Activated naive CD4-positive, alpha-beta T cell treated with anti-CD3 and anti-CD28 coated beads, Interleukin-2, amount 50 U/mL, for 24 hours (primary cell): ENCODE measurements at regions not wholly inside any gene's neighbourhood (a gene's known extent, or its start where the extent isn't known, plus 50 kb on each side); places are given as distances from the start of the nearest gene placed in this dataset.
A peak's percentile ranks its signal among the peaks of the same experiment; 100 is the strongest.

ENCODE experiments used
- H3K27ac Mint-ChIP-seq: one replicate; pipeline ENCODE4 v1.8.0; 2021; ENCODE audit warnings: mild to moderate bottlenecking, mixed read lengths
- H3K27me3 Mint-ChIP-seq: one replicate; pipeline ENCODE4 v1.8.0; 2021; ENCODE audit warnings: mixed read lengths
- H3K36me3 Mint-ChIP-seq: one replicate; pipeline ENCODE4 v1.8.0; 2021; ENCODE audit warnings: mixed read lengths
- H3K4me1 Mint-ChIP-seq: one replicate; pipeline ENCODE4 v1.8.0; 2021; ENCODE audit warnings: mixed read lengths
- H3K4me3 Mint-ChIP-seq: one replicate; pipeline ENCODE4 v1.8.0; 2021; ENCODE audit warnings: mild to moderate bottlenecking, mixed read lengths
- H3K9me3 Mint-ChIP-seq: one replicate; pipeline ENCODE4 v1.8.0; 2021; ENCODE audit warnings: mixed read lengths

GRCh38 chr9:124185413-124185812 is 72.3 kb upstream of the NEK6 start:
- Mint-ChIP-seq H3K36me3 (no peaks in the 10 kb centered on the region), H3K4me1 (no peaks in the 10 kb centered on the region), H3K27me3 (peaks cover 8% of the 10 kb centered on the region), H3K27ac (no peak overlapping the region), H3K4me3 (no peak overlapping the region), H3K9me3 (no peaks in the 10 kb centered on the region)

GRCh38 chr9:124187311-124187710 is 70.4 kb upstream of the NEK6 start:
- H3K36me3 Mint-ChIP-seq: no peaks in the 10 kb centered on the region
- H3K4me1 Mint-ChIP-seq: no peaks in the 10 kb centered on the region
- no peak overlapping the region for H3K4me3 Mint-ChIP-seq
- no peak overlapping the region for H3K27ac Mint-ChIP-seq
- H3K9me3 Mint-ChIP-seq: no peaks in the 10 kb centered on the region
- H3K27me3 Mint-ChIP-seq: peaks cover 8% of the 10 kb centered on the region

GRCh38 chr9:124188331-124189110 is 69.2 kb upstream of the NEK6 start:
- no peak overlapping the region for H3K4me3 Mint-ChIP-seq
- no peaks in the 10 kb centered on the region for H3K4me1 Mint-ChIP-seq
- H3K9me3 Mint-ChIP-seq: no peaks in the 10 kb centered on the region
- no peaks in the 10 kb centered on the region for H3K36me3 Mint-ChIP-seq
- peaks cover 7% of the 10 kb centered on the region for H3K27me3 Mint-ChIP-seq
- H3K27ac Mint-ChIP-seq: no peak overlapping the region

GRCh38 chr9:124190761-124191160 is 67.0 kb upstream of the NEK6 start:
- peaks cover 7% of the 10 kb centered on the region for H3K27me3 Mint-ChIP-seq
- H3K9me3 Mint-ChIP-seq: peaks cover 5% of the 10 kb centered on the region
- peak overlapping the region; percentile 38 for H3K27ac Mint-ChIP-seq
- no peak overlapping the region for H3K4me3 Mint-ChIP-seq
- no peaks in the 10 kb centered on the region for H3K36me3 Mint-ChIP-seq
- no peaks in the 10 kb centered on the region for H3K4me1 Mint-ChIP-seq

GRCh38 chr9:124191691-124192395 is 65.9 kb upstream of the NEK6 start:
- Mint-ChIP-seq H3K27ac (no peak overlapping the region), H3K27me3 (peaks cover 5% of the 10 kb centered on the region), H3K36me3 (peaks cover under 1% of the 10 kb centered on the region), H3K4me3 (no peak overlapping the region), H3K9me3 (peaks cover 5% of the 10 kb centered on the region), H3K4me1 (no peaks in the 10 kb centered on the region)

GRCh38 chr9:124196814-124197176 is 61.0 kb upstream of the NEK6 start:
- H3K36me3 Mint-ChIP-seq: peaks cover 1% of the 10 kb centered on the region
- no peak overlapping the region for H3K27ac Mint-ChIP-seq
- no peaks in the 10 kb centered on the region for H3K27me3 Mint-ChIP-seq
- H3K4me3 Mint-ChIP-seq: no peak overlapping the region
- peaks cover 9% of the 10 kb centered on the region for H3K4me1 Mint-ChIP-seq
- H3K9me3 Mint-ChIP-seq: peaks cover 5% of the 10 kb centered on the region

GRCh38 chr9:124197177-124198095 is 60.3 kb upstream of the NEK6 start:
- no peak overlapping the region for H3K4me3 Mint-ChIP-seq
- no peak overlapping the region for H3K27ac Mint-ChIP-seq
- peaks cover 1% of the 10 kb centered on the region for H3K36me3 Mint-ChIP-seq
- peaks cover 13% of the 10 kb centered on the region for H3K4me1 Mint-ChIP-seq
- H3K27me3 Mint-ChIP-seq: no peaks in the 10 kb centered on the region
- peaks cover 5% of the 10 kb centered on the region for H3K9me3 Mint-ChIP-seq

- no peak overlapping the region for H3K4me3 Mint-ChIP-seq
- H3K27ac Mint-ChIP-seq: peak overlapping the region; percentile 20
- peaks cover 22% of the 10 kb centered on the region for H3K4me1 Mint-ChIP-seq
- no peaks in the 10 kb centered on the region for H3K27me3 Mint-ChIP-seq
- H3K36me3 Mint-ChIP-seq: peaks cover 1% of the 10 kb centered on the region
- peaks cover 5% of the 10 kb centered on the region for H3K9me3 Mint-ChIP-seq
Observed at GRCh38 chr9:124198331-124198730, 59.4 kb upstream of the NEK6 start.

- no peak overlapping the region for H3K27ac Mint-ChIP-seq
- H3K36me3 Mint-ChIP-seq: peaks cover 1% of the 10 kb centered on the region
- peaks cover 28% of the 10 kb centered on the region for H3K4me1 Mint-ChIP-seq
- no peak overlapping the region for H3K4me3 Mint-ChIP-seq
- no peaks in the 10 kb centered on the region for H3K27me3 Mint-ChIP-seq
- H3K9me3 Mint-ChIP-seq: peaks cover 5% of the 10 kb centered on the region
Observed at GRCh38 chr9:124198948-124199347, 58.8 kb upstream of the NEK6 start.

GRCh38 chr9:124199474-124199873 is 58.3 kb upstream of the NEK6 start:
- H3K4me1 Mint-ChIP-seq: peaks cover 30% of the 10 kb centered on the region
- H3K36me3 Mint-ChIP-seq: peaks cover 1% of the 10 kb centered on the region
- no peak overlapping the region for H3K27ac Mint-ChIP-seq
- H3K9me3 Mint-ChIP-seq: peaks cover 5% of the 10 kb centered on the region
- H3K4me3 Mint-ChIP-seq: no peak overlapping the region
- H3K27me3 Mint-ChIP-seq: no peaks in the 10 kb centered on the region

- H3K4me1 Mint-ChIP-seq: peaks cover 36% of the 10 kb centered on the region
- H3K36me3 Mint-ChIP-seq: no peaks in the 10 kb centered on the region
- H3K4me3 Mint-ChIP-seq: peak overlapping the region; percentile 66
- no peaks in the 10 kb centered on the region for H3K27me3 Mint-ChIP-seq
- no peaks in the 10 kb centered on the region for H3K9me3 Mint-ChIP-seq
- H3K27ac Mint-ChIP-seq: peak overlapping the region; percentile 90
Observed at GRCh38 chr9:124202447-124202971, 55.2 kb upstream of the NEK6 start.

- Mint-ChIP-seq H3K4me1 (peaks cover 40% of the 10 kb centered on the region), H3K36me3 (no peaks in the 10 kb centered on the region), H3K4me3 (no peak overlapping the region), H3K27me3 (no peaks in the 10 kb centered on the region), H3K27ac (no peak overlapping the region), H3K9me3 (no peaks in the 10 kb centered on the region)
Observed at GRCh38 chr9:124205686-124206352, 51.9 kb upstream of the NEK6 start.

- Mint-ChIP-seq H3K4me3 (no peak overlapping the region), H3K4me1 (peaks cover 41% of the 10 kb centered on the region), H3K27ac (no peak overlapping the region), H3K36me3 (no peaks in the 10 kb centered on the region), H3K27me3 (no peaks in the 10 kb centered on the region), H3K9me3 (no peaks in the 10 kb centered on the region)
Observed at GRCh38 chr9:124206391-124206790, 51.4 kb upstream of the NEK6 start.
